D721Med (cell line): ENCODE measurements at regions not wholly inside any gene's neighbourhood (a gene's known extent, or its start where the extent isn't known, plus 50 kb on each side); places are given as distances from the start of the nearest gene placed in this dataset.

Source experiments
- DNase-seq: peaks from one replicate; pipeline ENCODE4 v3.0.0; 2011; ENCODE audit warnings: low spot score; ENCODE audit not compliant: insufficient read length
- FAIRE-seq: peaks from 2 replicates; lab custom pipeline; 2011; peaks lifted over from hg19 to GRCh38; lab: Jason Lieb, UNC
- CTCF ChIP-seq: IDR thresholded peaks from 2 replicates; pipeline ENCODE4 v1.5.1; 2012; ENCODE audit warnings: mild to moderate bottlenecking, control low read depth; ENCODE audit not compliant: insufficient read depth; ENCODE audit errors: missing control alignments

DNA sequence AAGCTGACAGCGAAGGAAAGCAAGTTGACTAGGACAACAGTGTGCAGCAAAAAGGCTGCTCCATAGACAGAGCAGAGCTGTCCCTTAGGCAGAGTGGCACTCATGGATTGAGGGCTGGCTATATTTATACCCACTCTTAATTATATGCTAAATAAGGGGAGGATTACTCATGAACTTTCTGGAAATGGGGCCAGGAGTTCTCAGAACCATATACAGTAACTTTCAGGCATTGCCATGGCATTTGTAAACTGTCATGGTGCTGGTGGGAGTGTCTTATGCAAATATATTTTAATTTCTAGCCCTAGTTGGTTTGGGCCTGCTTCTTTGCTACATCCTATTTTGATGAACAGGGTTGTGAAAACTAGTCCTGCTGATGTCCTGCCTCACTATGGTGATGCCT, 279.5 kb upstream of the MGAT5 start:
- no peak for TF ChIP-seq CTCF
- DNase-seq (no peak), FAIRE-seq (no peak)

GRCh38 chr2:133975135-133975534, 278.7 kb upstream of the MGAT5 start:
- no peak for TF ChIP-seq CTCF
- FAIRE-seq (no peak), DNase-seq (no peak)

DNA sequence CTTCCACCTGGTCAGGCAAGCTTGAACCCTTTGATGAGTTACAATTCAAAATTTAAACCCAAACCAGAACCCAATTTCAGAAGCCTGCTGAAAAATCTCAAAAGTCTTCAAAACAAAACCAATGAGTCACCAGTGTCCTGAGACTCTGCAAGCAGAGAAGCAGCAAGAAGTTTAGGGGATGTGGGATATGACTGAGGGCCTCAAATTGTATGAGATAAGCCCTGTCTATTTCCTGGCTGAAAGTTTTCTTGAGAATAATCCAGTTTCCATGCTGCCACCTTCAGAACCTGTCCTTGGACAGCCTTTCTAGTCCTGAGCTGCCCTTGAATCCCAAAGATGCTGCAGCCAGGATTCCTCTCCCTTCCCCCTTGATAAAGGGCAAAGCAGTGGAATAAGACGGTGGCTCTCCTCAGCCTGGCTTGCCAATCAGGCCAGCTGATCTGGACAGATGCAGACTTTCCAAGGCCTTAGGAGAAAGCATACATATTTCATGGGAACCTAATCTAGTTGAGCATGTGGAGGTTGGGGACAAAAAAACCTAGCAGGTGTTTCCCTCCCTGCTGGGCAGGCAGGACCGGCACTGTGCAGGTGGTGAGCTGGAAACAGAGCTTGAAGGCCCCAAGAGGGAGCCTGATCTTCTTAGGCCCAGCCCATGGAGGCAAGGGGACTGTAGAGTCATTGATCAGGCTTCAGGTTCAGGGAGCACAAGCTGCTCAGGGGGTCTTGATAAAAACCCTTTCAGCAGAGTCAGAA, 278.0 kb upstream of the MGAT5 start:
- DNase-seq (no peak), FAIRE-seq (no peak)
- TF ChIP-seq CTCF = no peak

GRCh38 chr2:133976659-133977058, 277.2 kb upstream of the MGAT5 start:
- TF ChIP-seq CTCF = no peak
- FAIRE-seq = no peak
- no peak for DNase-seq

DNA sequence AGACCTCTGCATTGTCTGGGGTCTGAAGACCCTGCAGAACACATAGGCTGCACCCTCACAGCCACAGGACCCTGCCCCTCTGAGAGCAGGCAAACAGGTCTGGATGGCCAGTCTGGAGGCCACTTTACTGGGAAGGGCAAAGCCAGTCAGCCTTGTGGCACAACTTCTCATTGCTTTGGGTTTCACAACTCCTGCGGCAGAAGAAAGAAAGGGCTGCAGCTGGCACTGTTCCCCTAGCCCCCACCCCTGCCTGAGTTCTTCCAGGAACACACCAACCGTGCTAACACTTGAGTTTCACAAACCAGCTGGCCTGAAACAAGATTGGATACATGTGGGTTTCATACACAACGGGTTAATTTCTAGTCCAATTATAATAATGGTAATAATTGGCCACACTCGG, 276.5 kb upstream of the MGAT5 start:
- DNase-seq (no peak), FAIRE-seq (no peak)
- no peak for TF ChIP-seq CTCF

DNA sequence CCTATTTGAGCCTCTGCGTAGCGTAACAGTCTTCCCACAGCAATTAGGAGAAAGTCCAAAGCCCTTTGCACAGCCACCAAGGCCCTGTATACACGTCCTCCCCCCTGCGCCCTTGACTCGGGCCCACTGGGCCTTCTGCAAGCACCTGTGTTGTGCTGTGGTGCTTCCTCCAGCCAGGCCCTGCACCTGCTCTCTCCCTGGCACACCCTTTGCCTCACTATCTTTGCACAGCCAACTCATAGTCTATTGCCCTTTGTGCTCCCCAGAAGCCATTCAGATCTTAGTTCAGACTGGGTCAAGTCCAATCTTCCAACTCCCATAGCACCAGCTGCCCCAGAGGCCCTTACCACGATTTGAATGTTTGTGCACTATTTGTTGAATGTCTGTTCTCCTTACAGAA, 271.6 kb upstream of the MGAT5 start:
- TF ChIP-seq CTCF = no peak
- FAIRE-seq = no peak
- no peak for DNase-seq

GRCh38 chr2:133985563-133985962, 268.3 kb upstream of the MGAT5 start:
- no peak for TF ChIP-seq CTCF
- DNase-seq (no peak), FAIRE-seq (no peak)
